Sigmoid colon (tissue), 4 donors: ENCODE measurements at regions not wholly inside any gene's neighbourhood (a gene's known extent, or its start where the extent isn't known, plus 50 kb on each side); places are given as distances from the start of the nearest gene placed in this dataset.

Experiments
- CTCF ChIP-seq, 4 experiments: fragments of 450-650 bp in 3 of 4; fragments of 200-600 bp in 1 of 4; IDR thresholded peaks; one replicate each; pipeline ENCODE4 v1.5.1; 2016 to 2019; ENCODE audit warnings: antibody characterized with exemption in 4 of 4, mild to moderate bottlenecking in 3 of 4, moderate library complexity in 2 of 4
- EP300 ChIP-seq, 4 donors: sonication (generic); formaldehyde crosslinking; IDR thresholded peaks; one replicate each; pipeline ENCODE4 v1.6.1; 2017; ENCODE audit warnings: antibody characterized with exemption in 4 of 4
- POLR2A ChIP-seq, 2 donors: fragments of 450-650 bp; IDR thresholded peaks; one replicate each; pipeline ENCODE4 v1.6.1; 2016; ENCODE audit warnings: antibody characterized with exemption in 2 of 2, mild to moderate bottlenecking in 2 of 2, moderate library complexity in 2 of 2
- POLR2AphosphoS5 ChIP-seq, 4 donors: sonication (generic); formaldehyde crosslinking; IDR thresholded peaks; one replicate each; pipeline ENCODE4 v1.6.1; 2017; ENCODE audit warnings: antibody characterized with exemption in 4 of 4

DNA sequence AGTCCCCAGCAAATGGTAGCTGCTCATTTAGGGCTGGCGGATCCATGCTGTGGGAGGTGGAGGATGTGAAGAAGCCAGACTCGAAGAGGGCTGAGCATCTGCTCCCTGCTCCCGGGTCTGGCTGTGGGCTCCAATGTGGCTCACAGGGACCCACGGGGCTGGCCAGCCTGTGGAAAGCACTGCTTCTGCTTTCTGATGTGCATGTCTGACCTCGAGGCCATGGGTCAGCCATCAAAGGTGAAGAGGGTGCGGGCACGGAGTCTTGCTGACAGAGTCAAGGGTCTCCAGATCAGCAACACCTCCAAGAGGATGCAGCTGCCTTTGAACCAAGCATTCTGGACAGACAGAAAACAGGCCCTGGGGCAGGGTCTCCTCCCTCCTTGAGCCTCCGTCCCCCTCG is 178.2 kb downstream of the INHBB start:
- TF ChIP-seq EP300 (IDR thresholded peaks at IDR 0.05), result no peak
- no peak for TF ChIP-seq POLR2A (IDR thresholded peaks at IDR 0.05)
- no peak for TF ChIP-seq CTCF (IDR thresholded peaks at IDR 0.05)
- TF ChIP-seq POLR2AphosphoS5 (IDR thresholded peaks at IDR 0.05), result no peak
